ENCODE measurements at regions not wholly inside any gene's neighbourhood (a gene's known extent, or its start where the extent isn't known, plus 50 kb on each side); places are given as distances from the start of the nearest gene placed in this dataset.

GRCh38 chr11:134876226-134876625 lies 464.2 kb upstream of the B3GAT1 start:
- DNase-seq (ENCODE audit: low read depth), result no peak

DNA sequence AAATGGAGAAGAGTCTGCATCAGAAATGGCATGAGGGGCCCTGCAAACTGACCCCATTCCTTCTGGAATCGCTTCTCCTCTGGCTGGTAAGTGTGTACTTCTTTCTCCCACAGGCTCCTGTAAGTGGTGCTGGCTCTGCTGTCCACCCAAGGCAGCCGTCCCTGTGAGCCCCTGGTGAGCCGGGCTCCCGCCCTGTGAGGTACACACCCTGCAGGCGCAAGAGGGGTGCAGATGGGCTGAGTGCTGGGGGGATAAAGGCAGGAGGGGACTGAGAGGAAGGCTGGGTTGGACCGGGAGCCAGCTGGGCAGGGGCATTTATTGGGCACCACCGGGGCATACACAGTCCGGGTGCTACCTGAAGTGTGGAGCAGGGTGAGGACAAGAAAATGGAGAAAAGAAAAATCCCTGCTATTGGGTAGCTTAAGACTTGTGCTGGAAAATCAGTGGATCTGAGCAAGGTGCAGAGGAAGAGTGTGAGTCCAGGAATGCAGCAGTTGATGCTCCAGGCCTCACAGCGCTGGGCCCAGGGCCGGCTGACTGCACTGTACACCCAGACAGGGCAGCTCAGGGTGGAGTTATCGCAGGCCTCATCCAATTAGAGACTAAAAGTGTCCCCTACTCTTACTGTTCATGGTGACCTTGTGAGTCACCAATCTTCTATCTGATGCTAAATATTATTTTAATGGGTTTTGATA lies 455.1 kb upstream of the B3GAT1 start:
- no peak for DNase-seq (ENCODE audit: low read depth)

GRCh38 chr11:134866215-134866614 lies 454.2 kb upstream of the B3GAT1 start:
- DNase-seq (ENCODE audit: low read depth), result no peak

DNA sequence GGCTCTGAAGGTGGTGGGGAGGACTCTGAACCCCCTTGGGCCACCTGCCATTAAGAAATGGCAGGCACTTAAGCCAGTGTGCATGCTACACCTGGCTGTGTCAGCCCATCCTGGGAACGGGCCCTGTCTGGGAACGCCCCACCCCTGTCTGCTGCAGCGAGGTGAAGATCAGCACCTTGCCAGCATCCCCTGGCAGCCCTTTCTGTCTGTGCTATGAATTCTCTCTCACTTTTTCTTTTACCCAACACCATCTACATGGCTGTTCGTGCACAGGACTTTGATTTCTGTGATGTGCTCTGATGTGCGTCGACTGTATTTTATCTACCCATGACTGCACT lies 452.9 kb upstream of the B3GAT1 start:
- DNase-seq (ENCODE audit: low read depth), result no peak

- no peak for DNase-seq (ENCODE audit: low read depth)
Measured at GRCh38 chr11:134864233-134864967, 452.4 kb upstream of the B3GAT1 start.

DNA sequence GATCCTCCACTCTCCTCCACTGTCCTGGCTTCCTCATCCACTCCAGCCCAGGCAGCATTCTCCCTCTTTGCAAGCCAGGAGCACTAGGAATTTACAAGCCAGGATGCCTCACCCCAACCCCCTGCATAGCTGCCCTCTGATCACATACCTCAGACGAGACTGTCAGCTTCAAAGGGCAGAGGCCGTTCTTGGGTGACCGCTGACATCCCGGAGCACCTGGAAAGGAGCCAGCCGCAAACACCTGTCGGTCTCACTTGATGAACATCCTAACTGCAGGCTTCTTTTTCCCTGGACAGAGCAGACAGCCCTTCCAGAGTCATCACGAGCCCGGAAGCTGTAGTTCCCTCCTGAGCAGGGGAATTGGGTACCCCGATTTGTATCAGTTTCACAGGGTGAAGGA lies 451.3 kb upstream of the B3GAT1 start:
- DNase-seq (ENCODE audit: low read depth), result no peak

DNA sequence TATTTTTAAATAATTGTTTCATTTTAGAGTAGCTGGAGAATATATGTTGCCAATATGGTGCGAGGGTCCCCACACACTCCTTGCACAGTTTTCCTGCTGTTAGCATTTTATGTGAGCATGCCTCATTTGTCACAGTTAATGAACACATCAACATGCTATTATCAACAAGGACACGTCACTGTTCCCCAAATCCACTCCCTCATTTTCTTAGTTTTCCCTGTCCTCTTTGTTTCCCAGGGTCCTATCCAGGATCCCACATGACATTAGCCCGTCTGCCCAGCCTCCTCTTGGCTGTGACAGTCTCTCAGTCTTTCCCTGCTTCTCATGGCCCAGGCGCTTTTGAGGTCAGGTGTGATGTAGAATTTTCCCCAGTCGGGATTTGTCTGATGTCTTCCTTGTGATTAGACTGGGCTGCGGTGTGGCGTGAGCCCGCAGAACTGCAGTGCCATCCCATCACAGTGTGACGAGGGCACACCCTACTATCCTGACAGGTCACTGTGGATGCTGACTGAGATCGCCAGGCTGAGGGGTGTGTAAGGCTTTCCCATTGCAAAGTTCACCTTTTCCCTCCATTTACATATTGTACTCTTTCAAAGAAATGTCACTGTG lies 450.6 kb upstream of the B3GAT1 start:
- peak; percentile 26 for DNase-seq (ENCODE audit: low read depth)

- peak; percentile 73 for DNase-seq (ENCODE audit: low read depth)
Measured at GRCh38 chr11:134862105-134862502, 450.1 kb upstream of the B3GAT1 start.

GRCh38 chr11:134861490-134862104 lies 449.6 kb upstream of the B3GAT1 start:
- DNase-seq (ENCODE audit: low read depth), result no peak

DNA sequence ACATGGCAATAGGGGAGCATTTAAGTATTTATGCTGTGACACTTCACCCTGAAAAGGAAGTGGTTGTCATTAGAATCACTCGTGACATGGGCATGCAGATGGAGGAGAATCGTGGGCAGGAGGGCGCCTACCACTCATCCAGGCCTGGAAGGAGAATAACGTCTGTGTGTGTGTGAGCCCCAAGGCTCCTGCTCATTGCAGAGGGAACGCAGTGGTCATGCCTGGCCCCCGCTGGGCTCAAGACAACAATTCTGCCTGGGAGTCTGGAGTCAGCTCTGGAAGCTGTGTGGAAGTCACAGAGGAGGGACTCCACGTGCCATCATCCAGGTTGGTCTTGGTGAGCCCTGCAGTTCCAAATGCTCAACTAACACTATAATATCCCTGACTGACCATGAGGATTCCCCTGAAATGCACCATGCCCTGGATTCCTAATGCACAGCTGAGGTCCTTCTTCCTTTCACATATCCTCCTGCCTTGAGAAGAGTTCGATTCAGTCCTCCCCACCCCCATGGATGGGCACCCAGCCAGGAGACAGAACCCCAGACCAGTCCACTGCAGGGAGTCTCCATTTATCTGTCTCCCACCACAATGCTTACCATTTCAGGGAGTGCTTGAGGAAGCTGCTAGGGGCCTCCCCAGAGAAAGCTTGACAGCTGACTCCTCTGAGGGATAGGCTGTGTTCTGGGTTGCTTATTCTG lies 446.9 kb upstream of the B3GAT1 start:
- DNase-seq (ENCODE audit: low read depth), result no peak

DNA sequence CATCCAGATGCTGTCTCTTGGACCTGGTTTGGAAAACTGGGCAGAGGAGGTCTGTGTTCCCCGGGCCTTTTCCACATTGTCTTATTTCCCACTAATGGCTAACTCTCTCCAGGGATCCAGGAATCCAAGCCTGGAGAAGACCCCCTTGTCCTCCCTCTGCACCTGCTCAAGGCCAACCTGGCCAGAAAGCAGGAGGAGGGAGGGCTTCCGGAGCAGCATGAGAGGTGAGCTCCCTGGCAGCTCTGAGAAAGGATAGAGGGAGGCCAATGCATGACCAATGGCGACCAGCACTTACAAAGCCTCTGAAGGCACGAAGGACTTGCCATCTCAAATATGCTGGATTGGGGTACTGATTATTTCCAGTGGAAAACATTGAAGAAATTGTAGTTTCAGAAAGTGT lies 445.0 kb upstream of the B3GAT1 start:
- no peak for DNase-seq (ENCODE audit: low read depth)

DNA sequence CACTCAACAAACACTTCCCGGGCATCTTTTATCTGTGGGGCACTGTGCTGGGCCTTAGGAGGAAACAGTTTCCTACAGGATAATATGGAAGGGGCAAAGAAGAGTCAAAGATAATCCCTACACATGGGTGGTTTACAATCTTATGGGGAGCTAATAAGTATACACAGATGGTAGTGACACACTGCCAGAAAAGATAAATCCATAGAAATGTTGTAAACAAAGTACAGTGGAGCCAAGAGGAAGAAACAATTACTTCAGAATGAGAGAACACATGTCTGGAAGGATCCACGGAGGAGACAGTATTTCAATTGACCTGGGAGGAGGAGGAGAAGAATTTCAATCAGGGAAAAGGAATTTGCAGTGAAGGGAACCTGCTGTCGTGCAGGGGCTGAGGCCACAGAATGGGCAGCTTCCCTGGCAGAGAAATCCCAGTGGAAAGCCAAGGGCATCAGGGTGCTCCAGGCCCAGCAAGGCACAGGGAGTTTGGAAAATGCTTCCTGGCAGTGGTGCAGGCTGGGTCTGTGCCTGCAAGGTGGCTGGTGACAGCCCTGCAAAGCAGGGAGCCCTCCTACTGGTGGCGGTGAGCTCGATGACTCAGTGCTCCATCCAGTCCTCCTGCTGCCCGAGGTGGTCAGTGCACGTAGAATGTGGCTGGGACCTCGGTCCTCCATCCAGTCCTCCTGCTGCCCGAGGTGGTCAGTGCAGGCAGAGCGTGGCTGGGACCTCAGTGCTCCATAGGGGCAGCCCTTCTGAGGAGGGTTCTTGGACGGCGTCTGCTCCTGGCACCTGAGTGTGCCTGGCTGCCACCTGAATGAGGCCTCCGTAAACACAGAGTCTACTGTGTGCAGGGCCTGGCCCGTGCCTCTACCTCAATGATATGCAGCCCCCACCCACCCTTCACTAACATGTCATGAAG lies 444.3 kb upstream of the B3GAT1 start:
- DNase-seq (ENCODE audit: low read depth), result no peak

- DNase-seq (ENCODE audit: low read depth), result no peak
Measured at GRCh38 chr11:134853992-134854991, 442.2 kb upstream of the B3GAT1 start.

DNA sequence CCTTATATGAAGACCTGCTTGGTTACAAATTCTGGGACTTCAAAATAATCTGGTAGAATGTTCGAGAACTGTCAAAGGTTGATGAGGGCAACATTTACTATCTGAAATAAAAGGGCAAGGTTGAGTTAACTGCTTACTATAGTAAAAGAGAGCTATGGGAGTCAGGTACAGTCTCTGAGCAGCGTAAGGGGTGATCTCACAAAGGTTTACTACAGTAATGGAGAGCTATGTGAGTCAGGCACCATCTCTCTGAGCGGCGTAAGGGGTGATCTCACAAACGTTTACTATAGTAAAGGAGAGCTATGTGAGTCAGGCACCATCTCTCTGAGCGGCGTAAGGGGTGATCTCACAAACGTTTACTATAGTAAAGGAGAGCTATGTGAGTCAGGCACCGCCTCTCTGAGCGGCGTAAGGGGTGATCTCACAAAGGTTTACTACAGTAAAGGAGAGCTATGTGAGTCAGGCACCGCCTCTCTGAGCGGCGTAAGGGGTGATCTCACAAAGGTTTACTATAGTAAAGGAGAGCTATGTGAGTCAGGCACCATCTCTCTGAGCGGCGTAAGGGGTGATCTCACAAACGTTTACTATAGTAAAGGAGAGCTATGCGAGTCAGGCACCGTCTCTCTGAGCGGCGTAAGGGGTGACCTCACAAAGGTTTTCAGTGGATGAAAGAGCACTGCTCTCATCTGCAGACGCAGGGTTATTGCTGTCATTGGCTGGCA lies 439.6 kb upstream of the B3GAT1 start:
- peak; percentile 66 for DNase-seq (ENCODE audit: low read depth)

DNA sequence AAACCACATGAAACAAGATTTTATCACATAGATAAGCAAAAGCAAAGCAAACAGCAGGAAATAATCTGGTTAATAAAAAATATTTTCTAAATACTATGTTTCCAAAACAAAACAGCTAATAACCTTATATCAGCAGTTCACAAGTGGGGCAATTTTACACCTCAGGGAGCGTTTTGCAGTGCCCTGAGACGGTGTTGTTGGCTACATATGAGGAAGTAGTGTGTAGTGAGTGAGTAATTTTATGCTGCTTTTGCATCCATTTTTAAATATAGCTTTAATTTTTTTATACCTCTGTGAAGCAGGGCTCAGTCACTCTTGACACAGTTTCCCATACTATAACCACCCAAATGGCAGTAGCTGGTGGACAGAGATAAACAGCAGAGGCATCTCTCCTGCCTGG lies 438.5 kb upstream of the B3GAT1 start:
- DNase-seq (ENCODE audit: low read depth), result no peak

GRCh38 chr11:134849833-134850232 lies 437.8 kb upstream of the B3GAT1 start:
- no peak for DNase-seq (ENCODE audit: low read depth)

GRCh38 chr11:134847083-134847715 lies 435.2 kb upstream of the B3GAT1 start:
- DNase-seq (ENCODE audit: low read depth), result no peak

GRCh38 chr11:134846328-134847082 lies 434.5 kb upstream of the B3GAT1 start:
- no peak for DNase-seq (ENCODE audit: low read depth)

Data from M059J (cell line).